Memory B cell (primary cell): ENCODE measurements at regions not wholly inside any gene's neighbourhood (a gene's known extent, or its start where the extent isn't known, plus 50 kb on each side); places are given as distances from the start of the nearest gene placed in this dataset.

Source experiments
- ATAC-seq: fragments of 150-1000 bp; cut with Tn5 transposase; 2 replicates; pipeline ENCODE4 v1.10.0; 2021; ENCODE audit warnings: low read depth, mild to moderate bottlenecking, moderate library complexity
- DNase-seq, 2 donors: peaks; one replicate each; pipeline ENCODE4 v3.0.0; 2022; ENCODE audit warnings: low spot score in 2 of 2
- H3K27ac Mint-ChIP-seq: one replicate; pipeline ENCODE4 v1.8.0; 2022; ENCODE audit warnings: mild to moderate bottlenecking, moderate library complexity, mixed read lengths
- H3K27me3 Mint-ChIP-seq: one replicate; pipeline ENCODE4 v1.8.0; 2022; ENCODE audit warnings: mixed read lengths
- H3K36me3 Mint-ChIP-seq: one replicate; pipeline ENCODE4 v1.8.0; 2022; ENCODE audit warnings: mild to moderate bottlenecking, mixed read lengths
- H3K4me1 Mint-ChIP-seq: one replicate; pipeline ENCODE4 v1.8.0; 2022; ENCODE audit warnings: mixed read lengths
- H3K4me3 Mint-ChIP-seq: one replicate; pipeline ENCODE4 v1.8.0; 2022; ENCODE audit warnings: mild to moderate bottlenecking, moderate library complexity, mixed read lengths
- H3K9me3 Mint-ChIP-seq: one replicate; pipeline ENCODE4 v1.8.0; 2022; ENCODE audit warnings: mixed read lengths

GRCh38 chr3:117921411-117921810 is 1113.2 kb downstream of the IGSF11 start:
- H3K4me1 Mint-ChIP-seq: no peaks in the 10 kb centered on the region
- ATAC-seq (no peak), DNase-seq (no peak)
- H3K27me3 Mint-ChIP-seq: no peaks in the 10 kb centered on the region
- H3K9me3 Mint-ChIP-seq: no peaks in the 10 kb centered on the region
- no peak overlapping the region for H3K4me3 Mint-ChIP-seq
- no peak overlapping the region for H3K27ac Mint-ChIP-seq
- H3K36me3 Mint-ChIP-seq: no peaks in the 10 kb centered on the region

GRCh38 chr3:117922039-117922438 is 1112.6 kb downstream of the IGSF11 start:
- H3K36me3 Mint-ChIP-seq: no peaks in the 10 kb centered on the region
- ATAC-seq (no peak), DNase-seq (no peak)
- H3K4me3 Mint-ChIP-seq: no peak overlapping the region
- no peak overlapping the region for H3K27ac Mint-ChIP-seq
- H3K9me3 Mint-ChIP-seq: no peaks in the 10 kb centered on the region
- no peaks in the 10 kb centered on the region for H3K4me1 Mint-ChIP-seq
- H3K27me3 Mint-ChIP-seq: no peaks in the 10 kb centered on the region

GRCh38 chr3:117926819-117927218 is 1107.8 kb downstream of the IGSF11 start:
- H3K4me3 Mint-ChIP-seq: no peak overlapping the region
- no peaks in the 10 kb centered on the region for H3K4me1 Mint-ChIP-seq
- no peak overlapping the region for H3K27ac Mint-ChIP-seq
- DNase-seq: no peak
- no peaks in the 10 kb centered on the region for H3K9me3 Mint-ChIP-seq
- H3K27me3 Mint-ChIP-seq: no peaks in the 10 kb centered on the region
- no peaks in the 10 kb centered on the region for H3K36me3 Mint-ChIP-seq
- no peak for ATAC-seq

GRCh38 chr3:117927825-117928224 is 1106.8 kb downstream of the IGSF11 start:
- Mint-ChIP-seq H3K4me1 (no peaks in the 10 kb centered on the region), H3K9me3 (no peaks in the 10 kb centered on the region), H3K27ac (no peak overlapping the region), H3K27me3 (no peaks in the 10 kb centered on the region), H3K4me3 (no peak overlapping the region), H3K36me3 (no peaks in the 10 kb centered on the region)
- ATAC-seq (no peak), DNase-seq (no peak)

GRCh38 chr3:117928836-117929235 is 1105.8 kb downstream of the IGSF11 start:
- no peaks in the 10 kb centered on the region for H3K36me3 Mint-ChIP-seq
- no peaks in the 10 kb centered on the region for H3K9me3 Mint-ChIP-seq
- no peak overlapping the region for H3K27ac Mint-ChIP-seq
- no peak overlapping the region for H3K4me3 Mint-ChIP-seq
- ATAC-seq: no peak
- no peaks in the 10 kb centered on the region for H3K27me3 Mint-ChIP-seq
- no peak for DNase-seq
- H3K4me1 Mint-ChIP-seq: no peaks in the 10 kb centered on the region

- DNase-seq (no peak), ATAC-seq (no peak)
- H3K4me1 Mint-ChIP-seq: no peaks in the 10 kb centered on the region
- H3K36me3 Mint-ChIP-seq: no peaks in the 10 kb centered on the region
- H3K27ac Mint-ChIP-seq: no peak overlapping the region
- H3K27me3 Mint-ChIP-seq: no peaks in the 10 kb centered on the region
- H3K9me3 Mint-ChIP-seq: peaks cover 1% of the 10 kb centered on the region
- no peak overlapping the region for H3K4me3 Mint-ChIP-seq
Observed at GRCh38 chr3:117932441-117932840, 1102.2 kb downstream of the IGSF11 start.

- Mint-ChIP-seq H3K36me3 (no peaks in the 10 kb centered on the region), H3K4me1 (no peaks in the 10 kb centered on the region), H3K9me3 (peaks cover 6% of the 10 kb centered on the region), H3K27me3 (no peaks in the 10 kb centered on the region), H3K27ac (no peak overlapping the region), H3K4me3 (no peak overlapping the region)
- ATAC-seq: no peak
- no peak for DNase-seq
Observed at GRCh38 chr3:117936159-117936558, 1098.5 kb downstream of the IGSF11 start.

- Mint-ChIP-seq H3K36me3 (no peaks in the 10 kb centered on the region), H3K4me3 (no peak overlapping the region), H3K27me3 (no peaks in the 10 kb centered on the region), H3K9me3 (peaks cover 6% of the 10 kb centered on the region), H3K27ac (no peak overlapping the region), H3K4me1 (no peaks in the 10 kb centered on the region)
- ATAC-seq: no peak
- no peak for DNase-seq
Observed at GRCh38 chr3:117938974-117939373, 1095.7 kb downstream of the IGSF11 start.

- no peak for DNase-seq
- Mint-ChIP-seq H3K4me1 (no peaks in the 10 kb centered on the region), H3K36me3 (no peaks in the 10 kb centered on the region), H3K27ac (no peak overlapping the region), H3K9me3 (peaks cover 6% of the 10 kb centered on the region), H3K4me3 (no peak overlapping the region), H3K27me3 (no peaks in the 10 kb centered on the region)
- ATAC-seq: no peak
Observed at GRCh38 chr3:117939425-117940027, 1095.1 kb downstream of the IGSF11 start.

- Mint-ChIP-seq H3K27ac (no peak overlapping the region), H3K4me3 (no peak overlapping the region), H3K4me1 (no peaks in the 10 kb centered on the region), H3K36me3 (no peaks in the 10 kb centered on the region), H3K27me3 (no peaks in the 10 kb centered on the region), H3K9me3 (peaks cover 6% of the 10 kb centered on the region)
- no peak for ATAC-seq
- DNase-seq: no peak
Observed at GRCh38 chr3:117941015-117941414, 1093.6 kb downstream of the IGSF11 start.

- H3K36me3 Mint-ChIP-seq: no peaks in the 10 kb centered on the region
- no peak for DNase-seq
- no peak for ATAC-seq
- H3K4me1 Mint-ChIP-seq: no peaks in the 10 kb centered on the region
- H3K4me3 Mint-ChIP-seq: no peak overlapping the region
- peaks cover 5% of the 10 kb centered on the region for H3K9me3 Mint-ChIP-seq
- no peak overlapping the region for H3K27ac Mint-ChIP-seq
- no peaks in the 10 kb centered on the region for H3K27me3 Mint-ChIP-seq
Observed at GRCh38 chr3:117941756-117942155, 1092.9 kb downstream of the IGSF11 start.

- Mint-ChIP-seq H3K4me1 (no peaks in the 10 kb centered on the region), H3K27me3 (no peaks in the 10 kb centered on the region), H3K9me3 (peaks cover under 1% of the 10 kb centered on the region), H3K27ac (no peak overlapping the region), H3K4me3 (no peak overlapping the region), H3K36me3 (no peaks in the 10 kb centered on the region)
- ATAC-seq (no peak), DNase-seq (no peak)
Observed at GRCh38 chr3:117954131-117954530, 1080.5 kb downstream of the IGSF11 start.

GRCh38 chr3:117955196-117955595 is 1079.5 kb downstream of the IGSF11 start:
- Mint-ChIP-seq H3K27ac (no peak overlapping the region), H3K4me3 (no peak overlapping the region), H3K4me1 (no peaks in the 10 kb centered on the region), H3K9me3 (no peaks in the 10 kb centered on the region), H3K36me3 (no peaks in the 10 kb centered on the region), H3K27me3 (no peaks in the 10 kb centered on the region)
- ATAC-seq: no peak
- DNase-seq: no peak

- Mint-ChIP-seq H3K4me1 (no peaks in the 10 kb centered on the region), H3K4me3 (no peak overlapping the region), H3K9me3 (no peaks in the 10 kb centered on the region), H3K36me3 (no peaks in the 10 kb centered on the region), H3K27me3 (no peaks in the 10 kb centered on the region), H3K27ac (no peak overlapping the region)
- DNase-seq (no peak), ATAC-seq (no peak)
Observed at GRCh38 chr3:117958027-117958426, 1076.6 kb downstream of the IGSF11 start.

- Mint-ChIP-seq H3K27me3 (no peaks in the 10 kb centered on the region), H3K27ac (no peak overlapping the region), H3K9me3 (peaks cover 3% of the 10 kb centered on the region), H3K4me3 (no peak overlapping the region), H3K36me3 (no peaks in the 10 kb centered on the region), H3K4me1 (no peaks in the 10 kb centered on the region)
- DNase-seq (no peak), ATAC-seq (no peak)
Observed at GRCh38 chr3:117962750-117963149, 1071.9 kb downstream of the IGSF11 start.
